GM19372 (cell line): ENCODE measurements at regions not wholly inside any gene's neighbourhood (a gene's known extent, or its start where the extent isn't known, plus 50 kb on each side); places are given as distances from the start of the nearest gene placed in this dataset.

Source experiments
- ATAC-seq: cut with Tn5 transposase; IDR thresholded peaks from one replicate; pipeline ENCODE4 v1.9.1; 2021; ENCODE audit warnings: mild to moderate bottlenecking, low read depth, moderate library complexity; ENCODE audit not compliant: unreplicated experiment

GRCh38 chr15:96771035-96771434 lies 440.5 kb downstream of the NR2F2 start:
- no peak for ATAC-seq

GRCh38 chr15:96774216-96774615 lies 443.7 kb downstream of the NR2F2 start:
- ATAC-seq, result no peak

- no peak for ATAC-seq
Observed at GRCh38 chr15:96783746-96784145, 453.2 kb downstream of the NR2F2 start.

GRCh38 chr15:96790004-96790403 lies 459.5 kb downstream of the NR2F2 start:
- no peak for ATAC-seq

- ATAC-seq, result no peak
Observed at GRCh38 chr15:96792216-96792615, 461.7 kb downstream of the NR2F2 start.

- ATAC-seq, result no peak
Observed at GRCh38 chr15:96796841-96797240, 466.3 kb downstream of the NR2F2 start.

- ATAC-seq, result no peak
Observed at GRCh38 chr15:96801576-96802150, 471.2 kb downstream of the NR2F2 start.

- ATAC-seq, result no peak
Observed at GRCh38 chr15:96802611-96803255, 472.2 kb downstream of the NR2F2 start.

GRCh38 chr15:96804754-96805153 lies 474.3 kb downstream of the NR2F2 start:
- no peak for ATAC-seq

- no peak for ATAC-seq
Observed at GRCh38 chr15:96807361-96807760, 476.9 kb downstream of the NR2F2 start.

- no peak for ATAC-seq
Observed at GRCh38 chr15:96817900-96818299, 487.4 kb downstream of the NR2F2 start.

- no peak for ATAC-seq
Observed at GRCh38 chr15:96818861-96819260, 488.4 kb downstream of the NR2F2 start.

GRCh38 chr15:96827981-96828380 lies 497.5 kb downstream of the NR2F2 start:
- ATAC-seq, result no peak

GRCh38 chr15:96837241-96837970 lies 506.9 kb downstream of the NR2F2 start:
- no peak for ATAC-seq

- no peak for ATAC-seq
Observed at GRCh38 chr15:96838081-96838480, 507.6 kb downstream of the NR2F2 start.

- ATAC-seq, result no peak
Observed at GRCh38 chr15:96849271-96849900, 518.9 kb downstream of the NR2F2 start.

- ATAC-seq, result no peak
Observed at GRCh38 chr15:96851613-96852012, 521.1 kb downstream of the NR2F2 start.

GRCh38 chr15:96858694-96859093 lies 528.2 kb downstream of the NR2F2 start:
- ATAC-seq, result no peak

GRCh38 chr15:96860741-96861140 lies 530.2 kb downstream of the NR2F2 start:
- no peak for ATAC-seq

- ATAC-seq, result no peak
Observed at GRCh38 chr15:96867992-96868391, 537.5 kb downstream of the NR2F2 start.

GRCh38 chr15:96869122-96869521 lies 538.6 kb downstream of the NR2F2 start:
- ATAC-seq, result no peak
